HEK293T (cell line): ENCODE measurements at regions not wholly inside any gene's neighbourhood (a gene's known extent, or its start where the extent isn't known, plus 50 kb on each side); places are given as distances from the start of the nearest gene placed in this dataset.

Source experiments
- ELF4 ChIP-seq: fragments of 450-650 bp; IDR thresholded peaks from 2 replicates; pipeline ENCODE4 v1.6.1; 2017; ENCODE audit warnings: antibody characterized with exemption
- FOXA1 ChIP-seq: fragments of 450-650 bp; IDR thresholded peaks from 2 replicates; pipeline ENCODE4 v1.6.1; 2016; ENCODE audit warnings: mild to moderate bottlenecking
- HDGF ChIP-seq: fragments of 450-650 bp; IDR thresholded peaks from 2 replicates; pipeline ENCODE4 v1.6.1; 2017; ENCODE audit warnings: antibody characterized with exemption, borderline replicate concordance

DNA sequence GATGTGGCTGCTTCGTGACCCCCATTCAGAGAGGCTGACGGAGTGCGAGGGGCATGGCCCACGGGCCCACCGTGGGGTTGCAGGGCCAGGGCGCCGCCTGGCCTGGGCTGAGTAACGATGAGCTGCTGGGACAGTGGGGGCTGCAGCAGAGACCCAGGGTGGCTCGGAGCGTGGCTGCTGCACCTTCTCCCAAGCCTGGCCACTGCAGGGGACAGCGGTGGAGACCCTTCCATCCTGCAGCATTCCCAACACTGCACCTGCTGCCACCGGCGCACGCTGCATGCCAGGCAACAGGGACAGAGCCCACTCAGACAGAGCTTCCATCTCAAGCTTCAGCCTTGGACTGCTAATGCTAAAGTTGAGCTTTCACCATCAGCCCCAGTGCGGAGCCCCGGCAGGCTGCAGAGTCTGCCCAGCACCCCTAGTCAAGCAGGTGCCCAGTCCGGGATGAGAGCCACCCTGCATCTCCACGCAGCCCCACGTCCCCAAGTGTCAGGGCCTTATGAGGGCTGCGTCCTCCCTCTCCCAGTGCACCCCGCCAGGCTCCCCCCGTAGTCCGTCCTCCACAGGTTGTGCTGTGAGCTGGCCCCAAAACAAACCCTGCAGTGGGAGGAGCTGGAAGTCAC lies 89.4 kb upstream of the AFDN start:
- TF ChIP-seq ELF4, result no peak
- no peak for TF ChIP-seq HDGF
- TF ChIP-seq FOXA1, result no peak
